GM23338 (cell line): ENCODE measurements at regions not wholly inside any gene's neighbourhood (a gene's known extent, or its start where the extent isn't known, plus 50 kb on each side); places are given as distances from the start of the nearest gene placed in this dataset.

Experiments
- ATAC-seq: fragments of 200-7000 bp; cut with Tn5 transposase; 3 replicates; pipeline ENCODE4 v1.9.1; 2020
- DNase-seq: peaks from one replicate; pipeline ENCODE4 v3.0.0-alpha.2; 2015; ENCODE audit warnings: low spot score
- H2AFZ ChIP-seq: fragments of 200-600 bp; sonication (generic); 2 replicates; pipeline ENCODE4 v1.8.0; 2016; ENCODE audit warnings: antibody characterized with exemption, mild to moderate bottlenecking, moderate library complexity
- H3F3A ChIP-seq: fragments of 200-600 bp; sonication (generic); replicated peaks from 2 replicates; pipeline ENCODE4 v1.8.0; 2017; ENCODE audit warnings: antibody characterized with exemption, mixed run types, low read depth
- H3K27ac ChIP-seq: fragments of 200-600 bp; sonication (generic); 2 replicates; pipeline ENCODE4 v1.6.1; 2016; ENCODE audit warnings: low read depth
- H3K27me3 ChIP-seq: fragments of 200-600 bp; sonication (generic); 2 replicates; pipeline ENCODE4 v1.8.0; 2016; ENCODE audit warnings: mild to moderate bottlenecking, mixed run types, moderate library complexity; ENCODE audit not compliant: insufficient read depth
- H3K36me3 ChIP-seq: fragments of 200-600 bp; sonication (generic); 2 replicates; pipeline ENCODE4 v1.8.0; 2016; ENCODE audit warnings: mild to moderate bottlenecking; ENCODE audit not compliant: insufficient read depth
- H3K4me1 ChIP-seq: fragments of 200-600 bp; sonication (generic); 2 replicates; pipeline ENCODE4 v1.8.0; 2016; ENCODE audit warnings: mild to moderate bottlenecking, moderate library complexity; ENCODE audit not compliant: insufficient read depth
- H3K4me2 ChIP-seq: fragments of 200-600 bp; sonication (generic); 2 replicates; pipeline ENCODE4 v1.7.1; 2017; ENCODE audit warnings: mixed run types
- H3K4me3 ChIP-seq: fragments of 200-600 bp; sonication (generic); 2 replicates; pipeline ENCODE4 v1.6.1; 2016; ENCODE audit warnings: mixed run types
- H3K79me2 ChIP-seq: fragments of 200-600 bp; sonication (generic); replicated peaks from 2 replicates; pipeline ENCODE4 v1.8.0; 2017; ENCODE audit warnings: mild to moderate bottlenecking; ENCODE audit not compliant: insufficient read depth
- H3K9me2 ChIP-seq: fragments of 200-600 bp; sonication (generic); 2 replicates; pipeline ENCODE4 v1.8.0; 2017; ENCODE audit not compliant: insufficient read depth
- H4K20me1 ChIP-seq: fragments of 200-600 bp; sonication (generic); replicated peaks from 2 replicates; pipeline ENCODE4 v1.8.0; 2017; ENCODE audit warnings: mild to moderate bottlenecking; ENCODE audit not compliant: insufficient read depth
- H3K27ac Mint-ChIP-seq: 2 replicates; pipeline ENCODE4 v1.8.0; 2020; ENCODE audit warnings: inconsistent platforms, mild to moderate bottlenecking, moderate library complexity, mixed read lengths
- H3K27me3 Mint-ChIP-seq: 3 replicates; pipeline ENCODE4 v1.8.0; 2022; ENCODE audit warnings: low read depth, mild to moderate bottlenecking, moderate library complexity, mixed read lengths, inconsistent platforms; ENCODE audit not compliant: insufficient read depth, poor library complexity
- H3K36me3 Mint-ChIP-seq: 3 replicates; pipeline ENCODE4 v1.8.0; 2021; ENCODE audit warnings: low read depth, mild to moderate bottlenecking, inconsistent platforms, moderate library complexity, mixed read lengths
- H3K4me1 Mint-ChIP-seq: 3 replicates; pipeline ENCODE4 v1.8.0; 2020; ENCODE audit warnings: mild to moderate bottlenecking, inconsistent platforms, mixed read lengths
- H3K4me3 Mint-ChIP-seq: 3 replicates; pipeline ENCODE4 v1.8.0; 2021; ENCODE audit warnings: moderate library complexity, mild to moderate bottlenecking, inconsistent platforms, mixed read lengths
- H3K9me3 Mint-ChIP-seq: 3 replicates; pipeline ENCODE4 v1.8.0; 2020; ENCODE audit warnings: moderate library complexity, mild to moderate bottlenecking, inconsistent platforms, mixed read lengths
- CREB1 ChIP-seq: fragments of 250-450 bp; sonication (Bioruptor Pico); IDR thresholded peaks from 2 replicates; pipeline ENCODE4 v1.5.0; 2020; ENCODE audit warnings: low read depth, mild to moderate bottlenecking, moderate library complexity
- EZH2 ChIP-seq: fragments of 200-600 bp; sonication (generic); IDR thresholded peaks from one replicate; pipeline ENCODE4 v1.8.0; 2017; ENCODE audit warnings: antibody characterized with exemption, mild to moderate bottlenecking, low read depth; ENCODE audit not compliant: unreplicated experiment
- NANOG ChIP-seq: IDR thresholded peaks from 2 replicates; pipeline ENCODE4 v1.6.1; 2016; ENCODE audit warnings: antibody characterized with exemption, borderline replicate concordance
- STAT1 ChIP-seq: IDR thresholded peaks from one replicate; pipeline ENCODE4 v1.6.1; 2016; ENCODE audit warnings: antibody characterized with exemption; ENCODE audit not compliant: unreplicated experiment
- ZNF114 ChIP-seq: fragments of 250-450 bp; sonication (Bioruptor Pico); IDR thresholded peaks from 2 replicates; pipeline ENCODE4 v1.5.0; 2020; ENCODE audit warnings: mild to moderate bottlenecking, moderate library complexity
- ZNF331 ChIP-seq: fragments of 250-450 bp; sonication (Bioruptor Pico); IDR thresholded peaks from 2 replicates; pipeline ENCODE4 v1.5.0; 2020; ENCODE audit warnings: low read depth, mild to moderate bottlenecking, moderate library complexity
- TF ChIP-seq, protein P1 (sequence below): fragments of 250-450 bp; sonication (Bioruptor Pico); IDR thresholded peaks from 2 replicates; pipeline ENCODE4 v1.5.0; 2020; ENCODE audit warnings: mild to moderate bottlenecking, moderate library complexity
- TF ChIP-seq, protein P2 (sequence below), 2 experiments: fragments of 200-600 bp in 1 of 2; sonication (generic) in 1 of 2; conservative IDR thresholded peaks; 2 replicates each; pipeline versions ENCODE4 v1.5.1 to v1.6.1; 2016 to 2017; ENCODE audit warnings: antibody characterized with exemption in 2 of 2, low read depth in 2 of 2, mild to moderate bottlenecking in 2 of 2, moderate library complexity in 1 of 2

DNA sequence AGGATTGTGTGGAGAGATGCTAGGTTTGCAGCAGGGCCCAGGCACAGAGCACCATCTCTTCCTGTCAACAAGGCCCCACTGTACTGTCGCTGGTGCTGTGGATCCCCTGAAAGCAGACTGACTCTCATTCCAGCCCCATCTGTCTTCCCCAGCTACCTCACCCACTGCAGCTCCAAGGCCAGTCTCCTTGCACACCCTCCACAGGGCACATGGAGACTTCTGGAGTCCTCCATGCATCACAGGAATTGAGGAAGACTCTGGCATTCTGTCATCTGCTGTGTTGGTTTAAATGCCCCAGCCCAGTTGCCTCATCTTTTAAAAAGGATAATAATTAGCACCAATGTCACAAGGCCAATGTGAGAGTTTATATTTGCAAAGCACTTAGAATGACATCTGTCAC, 301.2 kb downstream of the RPLP1 start:
- TF ChIP-seq EZH2 (no peak), NANOG (no peak), STAT1 (no peak), CREB1 (CRISPR knock-in tag) (no peak), ZNF331 (CRISPR knock-in tag) (no peak), ZNF114 (CRISPR knock-in tag) (no peak)
- TF ChIP-seq, protein P1, sequence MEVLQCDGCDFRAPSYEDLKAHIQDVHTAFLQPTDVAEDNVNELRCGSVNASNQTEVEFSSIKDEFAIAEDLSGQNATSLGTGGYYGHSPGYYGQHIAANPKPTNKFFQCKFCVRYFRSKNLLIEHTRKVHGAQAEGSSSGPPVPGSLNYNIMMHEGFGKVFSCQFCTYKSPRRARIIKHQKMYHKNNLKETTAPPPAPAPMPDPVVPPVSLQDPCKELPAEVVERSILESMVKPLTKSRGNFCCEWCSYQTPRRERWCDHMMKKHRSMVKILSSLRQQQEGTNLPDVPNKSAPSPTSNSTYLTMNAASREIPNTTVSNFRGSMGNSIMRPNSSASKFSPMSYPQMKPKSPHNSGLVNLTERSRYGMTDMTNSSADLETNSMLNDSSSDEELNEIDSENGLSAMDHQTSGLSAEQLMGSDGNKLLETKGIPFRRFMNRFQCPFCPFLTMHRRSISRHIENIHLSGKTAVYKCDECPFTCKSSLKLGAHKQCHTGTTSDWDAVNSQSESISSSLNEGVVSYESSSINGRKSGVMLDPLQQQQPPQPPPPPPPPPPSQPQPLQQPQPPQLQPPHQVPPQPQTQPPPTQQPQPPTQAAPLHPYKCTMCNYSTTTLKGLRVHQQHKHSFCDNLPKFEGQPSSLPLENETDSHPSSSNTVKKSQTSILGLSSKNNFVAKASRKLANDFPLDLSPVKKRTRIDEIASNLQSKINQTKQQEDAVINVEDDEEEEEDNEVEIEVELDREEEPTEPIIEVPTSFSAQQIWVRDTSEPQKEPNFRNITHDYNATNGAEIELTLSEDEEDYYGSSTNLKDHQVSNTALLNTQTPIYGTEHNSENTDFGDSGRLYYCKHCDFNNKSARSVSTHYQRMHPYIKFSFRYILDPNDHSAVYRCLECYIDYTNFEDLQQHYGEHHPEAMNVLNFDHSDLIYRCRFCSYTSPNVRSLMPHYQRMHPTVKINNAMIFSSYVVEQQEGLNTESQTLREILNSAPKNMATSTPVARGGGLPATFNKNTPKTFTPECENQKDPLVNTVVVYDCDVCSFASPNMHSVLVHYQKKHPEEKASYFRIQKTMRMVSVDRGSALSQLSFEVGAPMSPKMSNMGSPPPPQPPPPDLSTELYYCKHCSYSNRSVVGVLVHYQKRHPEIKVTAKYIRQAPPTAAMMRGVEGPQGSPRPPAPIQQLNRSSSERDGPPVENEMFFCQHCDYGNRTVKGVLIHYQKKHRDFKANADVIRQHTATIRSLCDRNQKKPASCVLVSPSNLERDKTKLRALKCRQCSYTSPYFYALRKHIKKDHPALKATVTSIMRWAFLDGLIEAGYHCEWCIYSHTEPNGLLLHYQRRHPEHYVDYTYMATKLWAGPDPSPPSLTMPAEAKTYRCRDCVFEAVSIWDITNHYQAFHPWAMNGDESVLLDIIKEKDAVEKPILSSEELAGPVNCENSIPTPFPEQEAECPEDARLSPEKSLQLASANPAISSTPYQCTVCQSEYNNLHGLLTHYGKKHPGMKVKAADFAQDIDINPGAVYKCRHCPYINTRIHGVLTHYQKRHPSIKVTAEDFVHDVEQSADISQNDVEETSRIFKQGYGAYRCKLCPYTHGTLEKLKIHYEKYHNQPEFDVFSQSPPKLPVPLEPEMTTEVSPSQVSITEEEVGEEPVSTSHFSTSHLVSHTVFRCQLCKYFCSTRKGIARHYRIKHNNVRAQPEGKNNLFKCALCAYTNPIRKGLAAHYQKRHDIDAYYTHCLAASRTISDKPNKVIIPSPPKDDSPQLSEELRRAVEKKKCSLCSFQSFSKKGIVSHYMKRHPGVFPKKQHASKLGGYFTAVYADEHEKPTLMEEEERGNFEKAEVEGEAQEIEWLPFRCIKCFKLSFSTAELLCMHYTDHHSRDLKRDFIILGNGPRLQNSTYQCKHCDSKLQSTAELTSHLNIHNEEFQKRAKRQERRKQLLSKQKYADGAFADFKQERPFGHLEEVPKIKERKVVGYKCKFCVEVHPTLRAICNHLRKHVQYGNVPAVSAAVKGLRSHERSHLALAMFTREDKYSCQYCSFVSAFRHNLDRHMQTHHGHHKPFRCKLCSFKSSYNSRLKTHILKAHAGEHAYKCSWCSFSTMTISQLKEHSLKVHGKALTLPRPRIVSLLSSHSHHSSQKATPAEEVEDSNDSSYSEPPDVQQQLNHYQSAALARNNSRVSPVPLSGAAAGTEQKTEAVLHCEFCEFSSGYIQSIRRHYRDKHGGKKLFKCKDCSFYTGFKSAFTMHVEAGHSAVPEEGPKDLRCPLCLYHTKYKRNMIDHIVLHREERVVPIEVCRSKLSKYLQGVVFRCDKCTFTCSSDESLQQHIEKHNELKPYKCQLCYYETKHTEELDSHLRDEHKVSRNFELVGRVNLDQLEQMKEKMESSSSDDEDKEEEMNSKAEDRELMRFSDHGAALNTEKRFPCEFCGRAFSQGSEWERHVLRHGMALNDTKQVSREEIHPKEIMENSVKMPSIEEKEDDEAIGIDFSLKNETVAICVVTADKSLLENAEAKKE: no peak
- TF ChIP-seq, protein P2, sequence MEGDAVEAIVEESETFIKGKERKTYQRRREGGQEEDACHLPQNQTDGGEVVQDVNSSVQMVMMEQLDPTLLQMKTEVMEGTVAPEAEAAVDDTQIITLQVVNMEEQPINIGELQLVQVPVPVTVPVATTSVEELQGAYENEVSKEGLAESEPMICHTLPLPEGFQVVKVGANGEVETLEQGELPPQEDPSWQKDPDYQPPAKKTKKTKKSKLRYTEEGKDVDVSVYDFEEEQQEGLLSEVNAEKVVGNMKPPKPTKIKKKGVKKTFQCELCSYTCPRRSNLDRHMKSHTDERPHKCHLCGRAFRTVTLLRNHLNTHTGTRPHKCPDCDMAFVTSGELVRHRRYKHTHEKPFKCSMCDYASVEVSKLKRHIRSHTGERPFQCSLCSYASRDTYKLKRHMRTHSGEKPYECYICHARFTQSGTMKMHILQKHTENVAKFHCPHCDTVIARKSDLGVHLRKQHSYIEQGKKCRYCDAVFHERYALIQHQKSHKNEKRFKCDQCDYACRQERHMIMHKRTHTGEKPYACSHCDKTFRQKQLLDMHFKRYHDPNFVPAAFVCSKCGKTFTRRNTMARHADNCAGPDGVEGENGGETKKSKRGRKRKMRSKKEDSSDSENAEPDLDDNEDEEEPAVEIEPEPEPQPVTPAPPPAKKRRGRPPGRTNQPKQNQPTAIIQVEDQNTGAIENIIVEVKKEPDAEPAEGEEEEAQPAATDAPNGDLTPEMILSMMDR (conservative IDR thresholded peaks at IDR 0.05; ENCODE audit: low read depth in 2 of 2): no peak
- Histone ChIP-seq H3F3A (no peaks in the 10 kb centered on the region), H3K79me2 (no peaks in the 10 kb centered on the region), H3K36me3 (no peaks in the 10 kb centered on the region), H3K9me2 (no peaks in the 10 kb centered on the region), H3K4me1 (peaks cover 12% of the 10 kb centered on the region), H4K20me1 (no peaks in the 10 kb centered on the region), H3K4me2 (no peak overlapping the region), H2AFZ (no peak overlapping the region), H3K4me3 (no peak overlapping the region), H3K27ac (no peak overlapping the region), H3K27me3 (no peaks in the 10 kb centered on the region)
- Mint-ChIP-seq H3K27ac (no peak overlapping the region), H3K4me1 (peaks cover 11% of the 10 kb centered on the region), H3K9me3 (peaks cover 4% of the 10 kb centered on the region; the same call in 2 of the 3 replicates), H3K27me3 (no peaks in the 10 kb centered on the region), H3K36me3 (no peaks in the 10 kb centered on the region; the same call in 2 of the 3 replicates), H3K4me3 (no peak overlapping the region)
- no peak for ATAC-seq
- no peak for DNase-seq
